ENCODE measurements at regions not wholly inside any gene's neighbourhood (a gene's known extent, or its start where the extent isn't known, plus 50 kb on each side); places are given as distances from the start of the nearest gene placed in this dataset.

DNA sequence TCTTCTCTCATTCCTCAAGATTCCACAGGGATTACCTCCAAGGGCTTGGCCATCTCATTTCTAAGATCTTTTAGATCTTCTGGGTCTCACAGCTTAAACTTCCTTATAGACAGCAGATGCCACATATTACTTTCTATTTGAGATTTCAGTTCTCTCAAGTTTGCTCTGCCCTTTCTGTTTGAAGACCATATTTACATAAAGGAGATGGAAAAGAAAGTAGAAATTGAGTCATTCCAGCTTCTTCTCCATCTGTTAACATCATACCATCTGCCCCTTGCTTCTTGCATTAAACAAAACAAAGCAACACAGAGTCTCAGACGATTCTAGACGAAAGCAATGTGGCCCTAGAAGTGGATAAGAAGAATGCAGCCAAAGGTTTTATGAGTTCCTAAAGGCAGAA, 203.4 kb downstream of the TTLL2 start:
- Histone ChIP-seq H3K27ac (ENCODE audit: extremely low read length, insufficient read depth, low read length) (no peak overlapping the region), H3K9ac (ENCODE audit: insufficient read depth, low read depth, low read length) (no peak overlapping the region), H3K9me3 (ENCODE audit: low read length) (no peaks in the 10 kb centered on the region), H3K4me1 (ENCODE audit: insufficient read depth, low read length) (peaks cover 31% of the 10 kb centered on the region), H2AFZ (ENCODE audit: low read length) (no peak overlapping the region), H3K36me3 (replicated peaks in 1 of 2; ENCODE audit: control insufficient read depth in 1 of 2, insufficient read depth in 2 of 2, low read length in 2 of 2) (no peaks in the 10 kb centered on the region), H3K27me3 (ENCODE audit: control insufficient read depth in 1 of 2, insufficient read depth in 2 of 2, low read length in 2 of 2) (peaks cover 0 to 42% of the 10 kb centered on the region in 2 experiments; a peak in 4 of 5 replicates), H4K20me1 (ENCODE audit: insufficient read depth, low read length) (no peaks in the 10 kb centered on the region), H3K4me2 (ENCODE audit: low read depth, low read length) (no peak overlapping the region), H3K79me2 (ENCODE audit: insufficient read depth, low read length) (no peaks in the 10 kb centered on the region), H3K4me3 (replicated peaks in 1 of 3; ENCODE audit: insufficient read depth in 1 of 3, low read depth in 2 of 3, low read length in 3 of 3) (no peak overlapping the region)
- no peak for FAIRE-seq
- in situ Hi-C loops (cut with HindIII; ENCODE audit: extremely low pct_ligation_motif_present, low pct_unique_long_range_greater_than_20kb) (no loop called here), intact Hi-C loops (cut with micrococcal nuclease; ENCODE audit: unreplicated experiment) (no loop called here)
- ChIA-PET POLR2A (no interaction called here), CTCF (ENCODE audit: low intra/inter-chr PET ratio, low total read pairs) (no interaction called here)
- WGBS (ENCODE audit: low lambda C conversion rate): 38% methylated on average over 2 of the region's 2 CpGs
- ATAC-seq: no peak
- BruUV-seq (replicated peaks): no TSS peak
- DNase-seq (ENCODE audit: low spot score): no peak
- TF ChIP-seq PLRG1 (conservative IDR thresholded peaks at IDR 0.05) (no peak), FOXC1 (CRISPR knock-in tag; IDR thresholded peaks at IDR 0.05; ENCODE audit: borderline replicate concordance) (no peak), TARDBP (CRISPR knock-in tag; IDR thresholded peaks at IDR 0.05) (no peak), ZNF446 (CRISPR knock-in tag; IDR thresholded peaks at IDR 0.05) (no peak), ZNF678 (CRISPR knock-in tag; IDR thresholded peaks at IDR 0.05) (no peak), ZSCAN29 (CRISPR knock-in tag; conservative IDR thresholded peaks at IDR 0.05) (no peak), ZNF543 (CRISPR knock-in tag; IDR thresholded peaks at IDR 0.05) (no peak), ZNF382 (CRISPR knock-in tag; IDR thresholded peaks at IDR 0.05; ENCODE audit: borderline replicate concordance) (no peak), HNRNPLL (IDR thresholded peaks at IDR 0.05; ENCODE audit: low read depth, low read length, poor library complexity, severe bottlenecking) (no peak)
- TF ChIP-seq, protein P1, sequence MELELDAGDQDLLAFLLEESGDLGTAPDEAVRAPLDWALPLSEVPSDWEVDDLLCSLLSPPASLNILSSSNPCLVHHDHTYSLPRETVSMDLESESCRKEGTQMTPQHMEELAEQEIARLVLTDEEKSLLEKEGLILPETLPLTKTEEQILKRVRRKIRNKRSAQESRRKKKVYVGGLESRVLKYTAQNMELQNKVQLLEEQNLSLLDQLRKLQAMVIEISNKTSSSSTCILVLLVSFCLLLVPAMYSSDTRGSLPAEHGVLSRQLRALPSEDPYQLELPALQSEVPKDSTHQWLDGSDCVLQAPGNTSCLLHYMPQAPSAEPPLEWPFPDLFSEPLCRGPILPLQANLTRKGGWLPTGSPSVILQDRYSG (CRISPR knock-in tag; IDR thresholded peaks at IDR 0.05): no peak
- TF ChIP-seq, protein P2, sequence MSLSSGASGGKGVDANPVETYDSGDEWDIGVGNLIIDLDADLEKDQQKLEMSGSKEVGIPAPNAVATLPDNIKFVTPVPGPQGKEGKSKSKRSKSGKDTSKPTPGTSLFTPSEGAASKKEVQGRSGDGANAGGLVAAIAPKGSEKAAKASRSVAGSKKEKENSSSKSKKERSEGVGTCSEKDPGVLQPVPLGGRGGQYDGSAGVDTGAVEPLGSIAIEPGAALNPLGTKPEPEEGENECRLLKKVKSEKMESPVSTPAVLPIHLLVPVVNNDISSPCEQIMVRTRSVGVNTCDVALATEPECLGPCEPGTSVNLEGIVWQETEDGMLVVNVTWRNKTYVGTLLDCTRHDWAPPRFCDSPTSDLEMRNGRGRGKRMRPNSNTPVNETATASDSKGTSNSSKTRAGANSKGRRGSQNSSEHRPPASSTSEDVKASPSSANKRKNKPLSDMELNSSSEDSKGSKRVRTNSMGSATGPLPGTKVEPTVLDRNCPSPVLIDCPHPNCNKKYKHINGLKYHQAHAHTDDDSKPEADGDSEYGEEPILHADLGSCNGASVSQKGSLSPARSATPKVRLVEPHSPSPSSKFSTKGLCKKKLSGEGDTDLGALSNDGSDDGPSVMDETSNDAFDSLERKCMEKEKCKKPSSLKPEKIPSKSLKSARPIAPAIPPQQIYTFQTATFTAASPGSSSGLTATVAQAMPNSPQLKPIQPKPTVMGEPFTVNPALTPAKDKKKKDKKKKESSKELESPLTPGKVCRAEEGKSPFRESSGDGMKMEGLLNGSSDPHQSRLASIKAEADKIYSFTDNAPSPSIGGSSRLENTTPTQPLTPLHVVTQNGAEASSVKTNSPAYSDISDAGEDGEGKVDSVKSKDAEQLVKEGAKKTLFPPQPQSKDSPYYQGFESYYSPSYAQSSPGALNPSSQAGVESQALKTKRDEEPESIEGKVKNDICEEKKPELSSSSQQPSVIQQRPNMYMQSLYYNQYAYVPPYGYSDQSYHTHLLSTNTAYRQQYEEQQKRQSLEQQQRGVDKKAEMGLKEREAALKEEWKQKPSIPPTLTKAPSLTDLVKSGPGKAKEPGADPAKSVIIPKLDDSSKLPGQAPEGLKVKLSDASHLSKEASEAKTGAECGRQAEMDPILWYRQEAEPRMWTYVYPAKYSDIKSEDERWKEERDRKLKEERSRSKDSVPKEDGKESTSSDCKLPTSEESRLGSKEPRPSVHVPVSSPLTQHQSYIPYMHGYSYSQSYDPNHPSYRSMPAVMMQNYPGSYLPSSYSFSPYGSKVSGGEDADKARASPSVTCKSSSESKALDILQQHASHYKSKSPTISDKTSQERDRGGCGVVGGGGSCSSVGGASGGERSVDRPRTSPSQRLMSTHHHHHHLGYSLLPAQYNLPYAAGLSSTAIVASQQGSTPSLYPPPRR (CRISPR knock-in tag; IDR thresholded peaks at IDR 0.05; ENCODE audit: borderline replicate concordance): no peak
- TF ChIP-seq, protein P3, sequence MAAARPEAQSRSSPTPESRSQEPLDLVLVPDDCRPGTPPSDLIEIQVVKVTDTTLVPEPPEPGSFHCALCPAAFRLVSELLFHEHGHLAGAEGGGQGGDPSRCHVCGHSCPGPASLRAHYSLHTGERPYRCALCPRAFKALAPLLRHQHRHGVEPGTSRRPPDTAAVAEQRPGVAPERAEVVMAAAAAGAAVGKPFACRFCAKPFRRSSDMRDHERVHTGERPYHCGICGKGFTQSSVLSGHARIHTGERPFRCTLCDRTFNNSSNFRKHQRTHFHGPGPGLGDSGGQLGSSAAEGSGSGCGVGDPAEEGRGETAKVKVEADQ (CRISPR knock-in tag; IDR thresholded peaks at IDR 0.05; ENCODE audit: borderline replicate concordance): no peak
- TF ChIP-seq, protein P4, sequence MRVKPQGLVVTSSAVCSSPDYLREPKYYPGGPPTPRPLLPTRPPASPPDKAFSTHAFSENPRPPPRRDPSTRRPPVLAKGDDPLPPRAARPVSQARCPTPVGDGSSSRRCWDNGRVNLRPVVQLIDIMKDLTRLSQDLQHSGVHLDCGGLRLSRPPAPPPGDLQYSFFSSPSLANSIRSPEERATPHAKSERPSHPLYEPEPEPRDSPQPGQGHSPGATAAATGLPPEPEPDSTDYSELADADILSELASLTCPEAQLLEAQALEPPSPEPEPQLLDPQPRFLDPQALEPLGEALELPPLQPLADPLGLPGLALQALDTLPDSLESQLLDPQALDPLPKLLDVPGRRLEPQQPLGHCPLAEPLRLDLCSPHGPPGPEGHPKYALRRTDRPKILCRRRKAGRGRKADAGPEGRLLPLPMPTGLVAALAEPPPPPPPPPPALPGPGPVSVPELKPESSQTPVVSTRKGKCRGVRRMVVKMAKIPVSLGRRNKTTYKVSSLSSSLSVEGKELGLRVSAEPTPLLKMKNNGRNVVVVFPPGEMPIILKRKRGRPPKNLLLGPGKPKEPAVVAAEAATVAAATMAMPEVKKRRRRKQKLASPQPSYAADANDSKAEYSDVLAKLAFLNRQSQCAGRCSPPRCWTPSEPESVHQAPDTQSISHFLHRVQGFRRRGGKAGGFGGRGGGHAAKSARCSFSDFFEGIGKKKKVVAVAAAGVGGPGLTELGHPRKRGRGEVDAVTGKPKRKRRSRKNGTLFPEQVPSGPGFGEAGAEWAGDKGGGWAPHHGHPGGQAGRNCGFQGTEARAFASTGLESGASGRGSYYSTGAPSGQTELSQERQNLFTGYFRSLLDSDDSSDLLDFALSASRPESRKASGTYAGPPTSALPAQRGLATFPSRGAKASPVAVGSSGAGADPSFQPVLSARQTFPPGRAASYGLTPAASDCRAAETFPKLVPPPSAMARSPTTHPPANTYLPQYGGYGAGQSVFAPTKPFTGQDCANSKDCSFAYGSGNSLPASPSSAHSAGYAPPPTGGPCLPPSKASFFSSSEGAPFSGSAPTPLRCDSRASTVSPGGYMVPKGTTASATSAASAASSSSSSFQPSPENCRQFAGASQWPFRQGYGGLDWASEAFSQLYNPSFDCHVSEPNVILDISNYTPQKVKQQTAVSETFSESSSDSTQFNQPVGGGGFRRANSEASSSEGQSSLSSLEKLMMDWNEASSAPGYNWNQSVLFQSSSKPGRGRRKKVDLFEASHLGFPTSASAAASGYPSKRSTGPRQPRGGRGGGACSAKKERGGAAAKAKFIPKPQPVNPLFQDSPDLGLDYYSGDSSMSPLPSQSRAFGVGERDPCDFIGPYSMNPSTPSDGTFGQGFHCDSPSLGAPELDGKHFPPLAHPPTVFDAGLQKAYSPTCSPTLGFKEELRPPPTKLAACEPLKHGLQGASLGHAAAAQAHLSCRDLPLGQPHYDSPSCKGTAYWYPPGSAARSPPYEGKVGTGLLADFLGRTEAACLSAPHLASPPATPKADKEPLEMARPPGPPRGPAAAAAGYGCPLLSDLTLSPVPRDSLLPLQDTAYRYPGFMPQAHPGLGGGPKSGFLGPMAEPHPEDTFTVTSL (CRISPR knock-in tag; IDR thresholded peaks at IDR 0.05; ENCODE audit: borderline replicate concordance): no peak
